ENCODE measurements at regions not wholly inside any gene's neighbourhood (a gene's known extent, or its start where the extent isn't known, plus 50 kb on each side); places are given as distances from the start of the nearest gene placed in this dataset. TPM values are rescaled to one million over a fixed set of nuclear protein-coding genes. Genes with fewer than 3 reads are reported as not detected.

DNA sequence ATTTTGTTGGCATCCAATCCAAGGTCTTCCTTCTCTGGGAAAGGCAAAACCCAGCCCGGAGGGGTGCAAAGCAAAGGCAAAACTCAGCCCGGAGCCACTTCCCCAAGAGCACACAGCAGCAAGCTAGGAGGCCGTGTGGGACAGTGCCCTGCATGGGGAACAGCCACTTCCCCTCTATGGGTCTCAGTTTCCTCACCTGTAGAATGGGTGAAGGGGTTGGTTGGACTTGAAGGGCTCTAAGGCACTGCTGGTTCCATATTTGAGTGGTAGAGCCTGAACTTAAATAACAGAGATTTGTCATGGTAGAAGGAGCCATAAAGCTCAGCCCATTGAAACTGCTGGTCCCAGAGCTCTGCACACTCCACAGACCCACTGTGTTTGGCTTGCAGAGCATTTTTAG is 51.3 kb upstream of the CCDC167 start:
- TF ChIP-seq, protein P1, sequence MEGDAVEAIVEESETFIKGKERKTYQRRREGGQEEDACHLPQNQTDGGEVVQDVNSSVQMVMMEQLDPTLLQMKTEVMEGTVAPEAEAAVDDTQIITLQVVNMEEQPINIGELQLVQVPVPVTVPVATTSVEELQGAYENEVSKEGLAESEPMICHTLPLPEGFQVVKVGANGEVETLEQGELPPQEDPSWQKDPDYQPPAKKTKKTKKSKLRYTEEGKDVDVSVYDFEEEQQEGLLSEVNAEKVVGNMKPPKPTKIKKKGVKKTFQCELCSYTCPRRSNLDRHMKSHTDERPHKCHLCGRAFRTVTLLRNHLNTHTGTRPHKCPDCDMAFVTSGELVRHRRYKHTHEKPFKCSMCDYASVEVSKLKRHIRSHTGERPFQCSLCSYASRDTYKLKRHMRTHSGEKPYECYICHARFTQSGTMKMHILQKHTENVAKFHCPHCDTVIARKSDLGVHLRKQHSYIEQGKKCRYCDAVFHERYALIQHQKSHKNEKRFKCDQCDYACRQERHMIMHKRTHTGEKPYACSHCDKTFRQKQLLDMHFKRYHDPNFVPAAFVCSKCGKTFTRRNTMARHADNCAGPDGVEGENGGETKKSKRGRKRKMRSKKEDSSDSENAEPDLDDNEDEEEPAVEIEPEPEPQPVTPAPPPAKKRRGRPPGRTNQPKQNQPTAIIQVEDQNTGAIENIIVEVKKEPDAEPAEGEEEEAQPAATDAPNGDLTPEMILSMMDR (IDR thresholded peaks at IDR 0.05; ENCODE audit: insufficient read depth, low read length) = no peak
- DNase-seq (ENCODE audit: low read depth) = no peak
- H3K4me3 ChIP-seq (ENCODE audit: low read depth, low read length) = no peak overlapping the region

DNA sequence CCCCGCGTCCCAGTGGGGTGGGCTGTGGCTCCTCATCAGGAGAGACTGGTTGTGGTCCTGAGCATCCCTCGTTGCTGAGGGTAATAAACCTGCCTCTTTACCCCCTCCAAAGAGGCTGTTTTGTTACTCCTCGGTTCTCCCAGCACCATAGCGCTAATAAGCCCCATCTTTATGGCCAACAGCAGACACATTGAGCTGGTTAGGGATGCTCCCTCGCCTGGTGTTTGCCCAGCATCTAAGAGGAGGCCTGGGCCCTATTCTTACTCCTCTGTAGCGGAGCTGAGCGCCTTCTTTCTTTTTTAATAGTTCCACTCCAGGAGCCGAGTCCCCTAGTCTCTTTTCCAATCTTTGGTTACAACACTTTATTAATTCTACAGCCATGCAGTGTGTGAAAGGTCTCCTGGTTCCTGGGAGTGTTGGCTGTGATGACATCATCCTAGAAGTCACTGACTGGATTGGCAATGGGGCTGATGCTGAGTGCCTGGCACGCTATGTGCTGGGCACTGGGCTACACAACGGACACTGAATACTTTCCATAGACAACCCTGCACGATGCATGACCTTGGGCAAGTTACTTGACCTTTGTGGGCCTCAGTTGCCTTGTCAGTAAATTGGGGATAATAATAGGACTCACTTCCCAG is 50.6 kb upstream of the CCDC167 start:
- TF ChIP-seq, protein P1 (IDR thresholded peaks at IDR 0.05; ENCODE audit: insufficient read depth, low read length) = no peak
- H3K4me3 ChIP-seq (ENCODE audit: low read depth, low read length) = no peak overlapping the region
- DNase-seq (ENCODE audit: low read depth) = peak; percentile 22

DNA sequence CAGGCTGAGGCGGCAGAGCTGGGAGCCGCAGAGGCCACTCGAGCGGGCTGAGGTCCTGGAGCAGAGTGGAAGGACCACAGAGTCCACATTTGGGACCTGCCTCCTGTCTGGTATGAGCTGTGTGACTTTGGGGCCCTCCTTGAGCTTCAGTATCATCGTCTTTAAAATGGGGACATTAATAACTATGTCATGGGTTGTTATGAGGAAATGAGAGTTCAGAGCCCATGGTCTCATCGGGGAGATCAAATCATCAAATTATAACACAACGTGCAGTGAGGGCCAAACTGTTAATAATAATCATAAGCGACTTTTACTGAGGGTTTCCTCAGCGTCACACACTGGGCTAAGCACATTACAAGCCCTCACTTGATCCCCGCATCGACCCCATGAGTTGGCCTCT is 49.9 kb upstream of the CCDC167 start:
- DNase-seq (ENCODE audit: low read depth) = no peak

More for the DNA sequence above, 49.9 kb upstream of the CCDC167 start:
- no peak overlapping the region for H3K4me3 ChIP-seq (ENCODE audit: low read depth, low read length)
- TF ChIP-seq, protein P1 (IDR thresholded peaks at IDR 0.05; ENCODE audit: insufficient read depth, low read length) = no peak

Small RNAs in the stretch of these regions (small RNA-seq; reads per million reads assigned to genes)
- gene MIR4462 = not detected

All from fibroblast of the aortic adventitia (primary cell).